CD1c-positive myeloid dendritic cell (primary cell): ENCODE measurements at regions not wholly inside any gene's neighbourhood (a gene's known extent, or its start where the extent isn't known, plus 50 kb on each side); places are given as distances from the start of the nearest gene placed in this dataset.

ENCODE experiments used
- DNase-seq: peaks from one replicate; pipeline ENCODE4 v3.0.0-alpha.2; 2016; ENCODE audit errors: extremely low spot score

GRCh38 chr6:133184798-133185372, 56.3 kb upstream of the EYA4 start:
- no peak for DNase-seq

- no peak for DNase-seq
Measured at GRCh38 chr6:133185731-133186130, 55.4 kb upstream of the EYA4 start.

- no peak for DNase-seq
Measured at GRCh38 chr6:133187114-133187513, 54.0 kb upstream of the EYA4 start.

GRCh38 chr6:133187657-133188453, 53.3 kb upstream of the EYA4 start:
- DNase-seq: no peak

GRCh38 chr6:133190912-133191311, 50.2 kb upstream of the EYA4 start:
- no peak for DNase-seq

GRCh38 chr6:133191323-133191722, 49.8 kb upstream of the EYA4 start:
- DNase-seq: no peak
